ENCODE measurements at regions not wholly inside any gene's neighbourhood (a gene's known extent, or its start where the extent isn't known, plus 50 kb on each side); places are given as distances from the start of the nearest gene placed in this dataset.

DNA sequence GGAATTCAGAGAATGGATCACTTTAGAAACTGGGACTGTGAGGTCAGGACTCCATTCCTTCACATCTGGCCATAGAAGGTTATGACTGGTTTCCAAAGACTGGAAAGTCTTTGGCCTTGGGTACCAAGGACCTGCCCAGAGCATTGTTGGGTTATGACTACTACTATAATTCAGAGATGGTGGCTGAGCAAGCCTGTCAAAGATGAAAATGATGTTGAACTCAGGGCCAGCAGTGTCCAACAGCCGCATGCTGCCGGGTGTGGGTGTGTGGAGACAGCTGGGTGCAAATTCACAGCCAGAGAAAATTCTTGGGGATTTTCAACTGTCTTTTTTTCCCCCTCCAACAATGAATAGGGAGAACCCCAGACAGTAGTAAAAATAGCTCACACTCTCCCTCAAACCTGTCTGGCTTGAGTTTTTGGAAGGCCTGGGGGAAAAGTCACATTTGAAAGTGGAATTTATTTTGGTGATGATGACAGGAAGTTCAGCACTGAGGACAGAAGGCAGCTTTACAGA lies 166.8 kb upstream of the NCAM1 start:
- no peak overlapping the region for H3K4me3 ChIP-seq (ENCODE audit: low read depth, poor library complexity, severe bottlenecking)
- WGBS, 2 donors: 58 to 60% methylated on average over 2 of the region's 2 CpGs
- intact Hi-C loops (cut with DNase I; ENCODE audit: low total_unique reads): no loop called here
- DNase-seq (ENCODE audit: low spot score in 2 of 2): no peak
- TF ChIP-seq POLR2A (IDR thresholded peaks at IDR 0.05): no peak
- TF ChIP-seq, protein P1, sequence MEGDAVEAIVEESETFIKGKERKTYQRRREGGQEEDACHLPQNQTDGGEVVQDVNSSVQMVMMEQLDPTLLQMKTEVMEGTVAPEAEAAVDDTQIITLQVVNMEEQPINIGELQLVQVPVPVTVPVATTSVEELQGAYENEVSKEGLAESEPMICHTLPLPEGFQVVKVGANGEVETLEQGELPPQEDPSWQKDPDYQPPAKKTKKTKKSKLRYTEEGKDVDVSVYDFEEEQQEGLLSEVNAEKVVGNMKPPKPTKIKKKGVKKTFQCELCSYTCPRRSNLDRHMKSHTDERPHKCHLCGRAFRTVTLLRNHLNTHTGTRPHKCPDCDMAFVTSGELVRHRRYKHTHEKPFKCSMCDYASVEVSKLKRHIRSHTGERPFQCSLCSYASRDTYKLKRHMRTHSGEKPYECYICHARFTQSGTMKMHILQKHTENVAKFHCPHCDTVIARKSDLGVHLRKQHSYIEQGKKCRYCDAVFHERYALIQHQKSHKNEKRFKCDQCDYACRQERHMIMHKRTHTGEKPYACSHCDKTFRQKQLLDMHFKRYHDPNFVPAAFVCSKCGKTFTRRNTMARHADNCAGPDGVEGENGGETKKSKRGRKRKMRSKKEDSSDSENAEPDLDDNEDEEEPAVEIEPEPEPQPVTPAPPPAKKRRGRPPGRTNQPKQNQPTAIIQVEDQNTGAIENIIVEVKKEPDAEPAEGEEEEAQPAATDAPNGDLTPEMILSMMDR (IDR thresholded peaks at IDR 0.05): no peak

DNA sequence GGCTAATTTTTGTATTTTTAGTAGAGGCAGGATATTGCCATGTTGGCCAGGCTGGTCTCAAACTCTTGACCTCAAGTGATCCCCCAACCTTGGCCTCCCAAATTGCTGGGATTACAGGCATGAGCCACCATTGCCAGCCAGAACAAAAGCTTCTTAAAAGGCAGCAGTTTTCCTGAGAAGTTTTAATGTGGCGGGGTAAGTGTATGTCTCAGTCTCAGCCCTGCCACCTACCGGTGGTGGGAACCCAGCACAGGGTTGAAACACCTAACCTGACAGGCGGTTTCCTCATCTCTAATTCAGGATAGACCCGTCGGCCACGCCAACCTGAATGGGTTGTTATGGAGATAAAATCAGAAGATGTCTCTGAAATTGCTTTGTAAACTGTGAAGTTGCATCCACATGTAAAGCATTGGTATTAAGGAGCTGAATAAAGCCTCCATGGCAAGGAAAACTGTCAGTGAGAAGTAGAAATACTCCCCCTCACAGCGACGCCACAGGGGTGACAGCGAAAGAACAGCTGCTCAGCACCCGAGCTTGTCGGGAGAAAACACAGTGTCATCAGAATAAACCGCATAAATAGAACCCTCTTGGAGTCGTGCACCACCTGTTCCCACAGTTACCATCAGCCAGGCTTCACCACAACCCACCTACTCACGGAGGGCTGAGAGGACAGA lies 165.9 kb upstream of the NCAM1 start:
- no peak for TF ChIP-seq POLR2A (IDR thresholded peaks at IDR 0.05)
- TF ChIP-seq, protein P1 (IDR thresholded peaks at IDR 0.05): peak in 1 of 3 donors; percentile 49
- H3K4me3 ChIP-seq (ENCODE audit: low read depth, poor library complexity, severe bottlenecking): no peak overlapping the region
- WGBS, 2 donors: 57 to 58% methylated on average over 14 of the region's 14 CpGs
- DNase-seq (ENCODE audit: low spot score in 2 of 2): no peak
- intact Hi-C loops (cut with DNase I; ENCODE audit: low total_unique reads): no loop called here

DNA sequence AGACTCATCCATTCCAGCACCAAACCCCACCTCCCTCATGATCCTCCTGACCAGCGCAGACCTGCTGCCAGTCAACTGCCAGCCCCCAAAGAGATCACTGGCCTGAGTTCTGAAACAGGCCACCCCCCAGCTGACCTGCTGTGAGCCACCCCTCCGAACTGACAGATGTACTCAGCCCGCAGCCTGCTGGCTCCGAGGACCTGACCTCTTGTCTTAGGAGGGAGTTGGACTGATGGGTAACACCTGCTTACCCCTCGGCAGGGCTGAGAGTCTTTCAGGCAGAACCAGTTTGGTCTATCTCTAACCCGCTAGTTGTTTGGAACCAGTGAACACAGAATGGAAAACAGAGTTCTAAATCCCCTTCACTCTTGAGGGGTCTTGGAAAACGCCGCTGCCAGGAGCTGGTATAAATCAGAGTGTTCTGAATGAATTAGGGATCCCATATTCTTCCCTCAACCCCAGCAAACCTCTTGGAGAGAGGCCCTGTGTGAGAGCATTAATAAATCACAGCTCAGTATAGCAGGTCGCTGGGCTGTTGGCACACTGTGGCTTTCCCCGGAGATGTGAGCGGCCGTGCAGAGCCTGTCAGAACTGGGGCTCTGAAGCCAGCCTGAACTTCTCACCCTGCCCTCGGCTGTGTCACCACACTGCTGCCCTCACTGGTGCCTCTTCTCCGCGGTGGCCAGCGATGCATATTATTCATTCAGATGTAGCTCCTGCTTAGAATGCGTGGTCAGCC lies 165.1 kb upstream of the NCAM1 start:
- 64 to 73% methylated on average over 15 to 17 of the region's 17 CpGs for WGBS, 2 donors
- intact Hi-C loops (cut with DNase I; ENCODE audit: low total_unique reads): no loop called here
- TF ChIP-seq POLR2A (IDR thresholded peaks at IDR 0.05): no peak
- TF ChIP-seq, protein P1 (IDR thresholded peaks at IDR 0.05): no peak
- H3K4me3 ChIP-seq (ENCODE audit: low read depth, poor library complexity, severe bottlenecking): no peak overlapping the region
- DNase-seq (ENCODE audit: low spot score in 2 of 2): no peak

- 61 to 87% methylated on average over 2 of the region's 2 CpGs for WGBS, 2 donors
- intact Hi-C loops (cut with DNase I; ENCODE audit: low total_unique reads): no loop called here
- no peak overlapping the region for H3K4me3 ChIP-seq (ENCODE audit: low read depth, poor library complexity, severe bottlenecking)
- no peak for DNase-seq (ENCODE audit: low spot score in 2 of 2)
- TF ChIP-seq, protein P1 (IDR thresholded peaks at IDR 0.05): no peak
- no peak for TF ChIP-seq POLR2A (IDR thresholded peaks at IDR 0.05)
Observed at GRCh38 chr11:112797092-112797491, 164.1 kb upstream of the NCAM1 start.

- TF ChIP-seq, protein P1 (IDR thresholded peaks at IDR 0.05): no peak
- no peak for TF ChIP-seq POLR2A (IDR thresholded peaks at IDR 0.05)
- WGBS, 2 donors: 71 to 76% methylated on average over 14 of the region's 14 CpGs
- DNase-seq (ENCODE audit: low spot score in 2 of 2): no peak
- intact Hi-C loops (cut with DNase I; ENCODE audit: low total_unique reads): no loop called here
- H3K4me3 ChIP-seq (ENCODE audit: low read depth, poor library complexity, severe bottlenecking): no peak overlapping the region
Observed at GRCh38 chr11:112797648-112798293, 163.4 kb upstream of the NCAM1 start.
